IMR-90 (cell line): ENCODE measurements at regions not wholly inside any gene's neighbourhood (a gene's known extent, or its start where the extent isn't known, plus 50 kb on each side); places are given as distances from the start of the nearest gene placed in this dataset.

Source experiments
- CEBPB ChIP-seq: IDR thresholded peaks from 2 replicates; pipeline ENCODE4 v1.6.1; 2012; ENCODE audit warnings: low read depth, low read length, improper control_type of control experiment
- CHD1 ChIP-seq: IDR thresholded peaks from 2 replicates; pipeline ENCODE4 v1.6.1; 2012; ENCODE audit warnings: low read depth, low read length, improper control_type of control experiment
- CTCF ChIP-seq: conservative IDR thresholded peaks from 2 replicates; pipeline ENCODE4 v1.5.1; 2012; ENCODE audit warnings: mild to moderate bottlenecking, low read depth, low read length, improper control_type of control experiment
- ELK1 ChIP-seq: fragments of 150-350 bp; IDR thresholded peaks from 2 replicates; pipeline ENCODE4 v1.6.1; 2016; ENCODE audit warnings: low read depth, mild to moderate bottlenecking, low read length, moderate library complexity, borderline replicate concordance
- MAZ ChIP-seq: IDR thresholded peaks from 2 replicates; pipeline ENCODE4 v1.6.1; 2012; ENCODE audit warnings: low read depth, mild to moderate bottlenecking, low read length, improper control_type of control experiment, moderate library complexity, borderline replicate concordance
- MXI1 ChIP-seq: IDR thresholded peaks from 2 replicates; pipeline ENCODE4 v1.6.1; 2012; ENCODE audit warnings: low read depth, mild to moderate bottlenecking, low read length, moderate library complexity, borderline replicate concordance
- POLR2A ChIP-seq: IDR thresholded peaks from 2 replicates; pipeline ENCODE4 v1.6.1; 2012; ENCODE audit warnings: mild to moderate bottlenecking, low read depth, low read length
- RAD21 ChIP-seq: IDR thresholded peaks from 2 replicates; pipeline ENCODE4 v1.6.1; 2012; ENCODE audit warnings: low read length, improper control_type of control experiment
- RCOR1 ChIP-seq: IDR thresholded peaks from 2 replicates; pipeline ENCODE4 v1.6.1; 2012; ENCODE audit warnings: mild to moderate bottlenecking, low read length, improper control_type of control experiment; ENCODE audit not compliant: insufficient replicate concordance
- RFX5 ChIP-seq: IDR thresholded peaks from 2 replicates; pipeline ENCODE4 v1.8.0; 2012; ENCODE audit warnings: low read depth, mild to moderate bottlenecking, low read length, moderate library complexity
- SMC3 ChIP-seq: fragments of 150-350 bp; IDR thresholded peaks from 2 replicates; pipeline ENCODE4 v1.6.1; 2016; ENCODE audit warnings: low read depth, mild to moderate bottlenecking, antibody characterized with exemption, low read length, moderate library complexity
- TF ChIP-seq, protein P1 (sequence below): fragments of 150-350 bp; IDR thresholded peaks from 2 replicates; pipeline ENCODE4 v1.6.1; 2017; ENCODE audit warnings: mild to moderate bottlenecking, antibody characterized with exemption, low read length, low read depth

DNA sequence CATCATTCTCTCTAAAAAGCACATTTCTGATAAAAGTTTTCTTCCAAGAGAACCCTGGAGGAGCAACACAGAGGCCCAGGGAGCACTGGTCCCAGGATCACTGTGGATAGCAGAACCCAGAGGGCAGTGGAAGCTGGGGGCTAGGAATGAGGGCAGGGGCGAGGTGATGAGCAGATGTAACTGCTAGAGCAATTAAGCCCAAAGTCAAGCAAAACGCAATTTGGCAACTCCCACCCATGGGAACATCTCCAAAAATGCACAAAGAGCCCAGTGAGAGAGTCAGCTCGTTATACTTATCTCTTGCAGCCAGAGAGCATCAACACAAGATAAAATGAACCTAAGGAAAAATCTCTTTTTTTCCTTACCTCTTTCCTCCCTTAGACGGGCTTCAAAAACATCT lies 284.2 kb downstream of the TBC1D4 start:
- TF ChIP-seq CTCF (no peak), CEBPB (no peak), ELK1 (no peak), SMC3 (no peak), RCOR1 (no peak), MAZ (no peak), POLR2A (no peak), MXI1 (no peak), CHD1 (no peak), RFX5 (no peak), RAD21 (no peak)
- TF ChIP-seq, protein P1, sequence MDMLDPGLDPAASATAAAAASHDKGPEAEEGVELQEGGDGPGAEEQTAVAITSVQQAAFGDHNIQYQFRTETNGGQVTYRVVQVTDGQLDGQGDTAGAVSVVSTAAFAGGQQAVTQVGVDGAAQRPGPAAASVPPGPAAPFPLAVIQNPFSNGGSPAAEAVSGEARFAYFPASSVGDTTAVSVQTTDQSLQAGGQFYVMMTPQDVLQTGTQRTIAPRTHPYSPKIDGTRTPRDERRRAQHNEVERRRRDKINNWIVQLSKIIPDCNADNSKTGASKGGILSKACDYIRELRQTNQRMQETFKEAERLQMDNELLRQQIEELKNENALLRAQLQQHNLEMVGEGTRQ, result no peak
